ENCODE measurements at regions not wholly inside any gene's neighbourhood (a gene's known extent, or its start where the extent isn't known, plus 50 kb on each side); places are given as distances from the start of the nearest gene placed in this dataset.

- no peaks in the 10 kb centered on the region for H3K36me3 ChIP-seq (ENCODE audit: control insufficient read depth in 2 of 3, insufficient read depth in 3 of 3, low read length in 3 of 3)
- intact Hi-C loops (cut with DNase I): no loop called here
- no peak overlapping the region for H3K9ac ChIP-seq (ENCODE audit: low read length in 3 of 3)
- H3K9me3 ChIP-seq (ENCODE audit: control insufficient read depth in 2 of 3, insufficient read depth in 1 of 3, low read length in 3 of 3): no peaks in the 10 kb centered on the region
- no peak for TF ChIP-seq CTCF (IDR thresholded peaks at IDR 0.05; ENCODE audit: borderline replicate concordance, extremely low read depth, insufficient read depth)
- no peak overlapping the region for H3K4me3 ChIP-seq (ENCODE audit: low read length in 3 of 3)
- no peaks in the 10 kb centered on the region for H3K27me3 ChIP-seq (ENCODE audit: control insufficient read depth, insufficient read depth, low read length)
- no peaks in the 10 kb centered on the region for H3K4me1 ChIP-seq (ENCODE audit: control insufficient read depth in 2 of 3, insufficient read depth in 2 of 3, low read depth in 1 of 3, low read length in 3 of 3)
- no peak overlapping the region for H3K27ac ChIP-seq (ENCODE audit: low read depth in 2 of 2, low read length in 2 of 2)
- no peak for DNase-seq
- FAIRE-seq: no peak
These were observed 103.8 kb upstream of the PRICKLE2 start for GRCh38 chr3:64329037-64329436.

- FAIRE-seq (no peak), DNase-seq (peak in 1 of 5 donors; percentile 89)
- no peaks in the 10 kb centered on the region for H3K9me3 ChIP-seq (ENCODE audit: control insufficient read depth in 2 of 3, insufficient read depth in 1 of 3, low read length in 3 of 3)
- no peak for TF ChIP-seq CTCF (IDR thresholded peaks at IDR 0.05; ENCODE audit: borderline replicate concordance, extremely low read depth, insufficient read depth)
- H3K4me1 ChIP-seq (ENCODE audit: control insufficient read depth in 2 of 3, insufficient read depth in 2 of 3, low read depth in 1 of 3, low read length in 3 of 3): no peaks in the 10 kb centered on the region
- H3K36me3 ChIP-seq (ENCODE audit: control insufficient read depth in 2 of 3, insufficient read depth in 3 of 3, low read length in 3 of 3): no peaks in the 10 kb centered on the region
- no peaks in the 10 kb centered on the region for H3K27me3 ChIP-seq (ENCODE audit: control insufficient read depth, insufficient read depth, low read length)
- H3K27ac ChIP-seq (ENCODE audit: low read depth in 2 of 2, low read length in 2 of 2): peak overlapping the region; percentile 59 to 78
- intact Hi-C loops (cut with DNase I): no loop called here
- no peak overlapping the region for H3K9ac ChIP-seq (ENCODE audit: low read length in 3 of 3)
- no peak overlapping the region for H3K4me3 ChIP-seq (ENCODE audit: low read length in 3 of 3)
These were observed 102.0 kb upstream of the PRICKLE2 start for GRCh38 chr3:64327100-64327804.

DNA sequence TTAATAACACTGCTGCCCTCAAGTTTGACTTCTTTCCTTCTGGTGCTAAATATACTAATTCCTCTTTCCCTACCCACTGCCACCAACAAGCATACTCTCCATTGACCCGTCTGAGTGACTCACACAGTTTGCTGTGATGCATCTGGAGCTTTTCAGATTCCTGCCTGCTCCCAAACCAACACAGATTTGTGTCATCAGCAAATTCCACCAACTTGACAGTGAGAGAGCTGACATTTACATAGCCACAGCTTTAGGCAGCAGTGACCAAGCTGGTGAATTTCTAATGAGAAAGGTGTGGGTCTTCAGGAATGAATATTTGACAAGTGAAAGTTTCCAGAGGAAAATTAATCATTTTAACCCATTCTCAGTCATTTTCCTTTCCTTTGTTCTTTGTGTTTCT, 96.5 kb upstream of the PRICKLE2 start:
- no peaks in the 10 kb centered on the region for H3K27me3 ChIP-seq (ENCODE audit: control insufficient read depth, insufficient read depth, low read length)
- DNase-seq (peak in 2 of 5 donors; percentile 19 to 60), FAIRE-seq (no peak)

More for the DNA sequence above, 96.5 kb upstream of the PRICKLE2 start:
- Histone ChIP-seq H3K9me3 (ENCODE audit: control insufficient read depth in 2 of 3, insufficient read depth in 1 of 3, low read length in 3 of 3) (no peaks in the 10 kb centered on the region), H3K4me1 (ENCODE audit: control insufficient read depth in 2 of 3, insufficient read depth in 2 of 3, low read depth in 1 of 3, low read length in 3 of 3) (peaks cover 0 to 3% (median 0%) of the 10 kb centered on the region in 3 donors), H3K4me3 (ENCODE audit: low read length in 3 of 3) (no peak overlapping the region), H3K9ac (ENCODE audit: low read length in 3 of 3) (no peak overlapping the region), H3K27ac (ENCODE audit: low read depth in 2 of 2, low read length in 2 of 2) (no peak overlapping the region), H3K36me3 (ENCODE audit: control insufficient read depth in 2 of 3, insufficient read depth in 3 of 3, low read length in 3 of 3) (no peaks in the 10 kb centered on the region)
- no peak for TF ChIP-seq CTCF (IDR thresholded peaks at IDR 0.05; ENCODE audit: borderline replicate concordance, extremely low read depth, insufficient read depth)
- intact Hi-C loops (cut with DNase I): no loop called here

Measured in kidney (tissue), 13 donors.